ENCODE measurements at regions not wholly inside any gene's neighbourhood (a gene's known extent, or its start where the extent isn't known, plus 50 kb on each side); places are given as distances from the start of the nearest gene placed in this dataset.
A peak's percentile ranks its signal among the peaks of the same experiment; 100 is the strongest.

DNA sequence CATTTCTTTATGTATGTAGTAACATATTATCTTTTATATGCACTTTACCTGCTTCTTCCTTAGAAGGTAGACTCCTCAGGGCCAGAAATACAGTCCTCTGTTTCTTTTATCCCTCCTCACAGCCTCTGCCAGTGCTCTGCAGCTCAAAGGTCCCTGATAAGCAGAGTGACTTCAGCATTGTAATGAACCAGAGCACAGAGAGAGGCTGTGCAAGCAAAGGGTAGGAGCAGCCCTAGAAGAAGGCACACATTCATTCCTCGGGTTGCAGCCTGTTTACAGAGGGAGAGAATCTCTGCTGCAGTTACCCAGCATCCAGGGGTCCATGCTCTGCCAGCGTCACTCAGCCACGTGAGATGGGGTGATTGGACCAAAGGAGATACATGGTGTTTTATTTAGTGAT lies 101.1 kb downstream of the RHOU start:
- H3K27ac ChIP-seq: no peak overlapping the region
- peaks cover 15 to 16% of the 10 kb centered on the region in 2 donors for H3K4me1 ChIP-seq (replicated peaks in 1 of 2)
- TF ChIP-seq POLR2A (IDR thresholded peaks at IDR 0.05): no peak
- TF ChIP-seq, protein P1, sequence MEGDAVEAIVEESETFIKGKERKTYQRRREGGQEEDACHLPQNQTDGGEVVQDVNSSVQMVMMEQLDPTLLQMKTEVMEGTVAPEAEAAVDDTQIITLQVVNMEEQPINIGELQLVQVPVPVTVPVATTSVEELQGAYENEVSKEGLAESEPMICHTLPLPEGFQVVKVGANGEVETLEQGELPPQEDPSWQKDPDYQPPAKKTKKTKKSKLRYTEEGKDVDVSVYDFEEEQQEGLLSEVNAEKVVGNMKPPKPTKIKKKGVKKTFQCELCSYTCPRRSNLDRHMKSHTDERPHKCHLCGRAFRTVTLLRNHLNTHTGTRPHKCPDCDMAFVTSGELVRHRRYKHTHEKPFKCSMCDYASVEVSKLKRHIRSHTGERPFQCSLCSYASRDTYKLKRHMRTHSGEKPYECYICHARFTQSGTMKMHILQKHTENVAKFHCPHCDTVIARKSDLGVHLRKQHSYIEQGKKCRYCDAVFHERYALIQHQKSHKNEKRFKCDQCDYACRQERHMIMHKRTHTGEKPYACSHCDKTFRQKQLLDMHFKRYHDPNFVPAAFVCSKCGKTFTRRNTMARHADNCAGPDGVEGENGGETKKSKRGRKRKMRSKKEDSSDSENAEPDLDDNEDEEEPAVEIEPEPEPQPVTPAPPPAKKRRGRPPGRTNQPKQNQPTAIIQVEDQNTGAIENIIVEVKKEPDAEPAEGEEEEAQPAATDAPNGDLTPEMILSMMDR (IDR thresholded peaks at IDR 0.05): no peak
- DNase-seq: no peak
- 78 to 95% (median 91%) methylated on average over 3 of the region's 3 CpGs for WGBS, 4 donors
- H3K4me3 ChIP-seq: no peak overlapping the region
- H3K27me3 ChIP-seq: no peaks in the 10 kb centered on the region
- intact Hi-C loops (cut with DNase I): no loop called here
- no peaks in the 10 kb centered on the region for H3K36me3 ChIP-seq (replicated peaks in 1 of 2)
- H3K9me3 ChIP-seq (replicated peaks in 1 of 3): no peaks in the 10 kb centered on the region

DNA sequence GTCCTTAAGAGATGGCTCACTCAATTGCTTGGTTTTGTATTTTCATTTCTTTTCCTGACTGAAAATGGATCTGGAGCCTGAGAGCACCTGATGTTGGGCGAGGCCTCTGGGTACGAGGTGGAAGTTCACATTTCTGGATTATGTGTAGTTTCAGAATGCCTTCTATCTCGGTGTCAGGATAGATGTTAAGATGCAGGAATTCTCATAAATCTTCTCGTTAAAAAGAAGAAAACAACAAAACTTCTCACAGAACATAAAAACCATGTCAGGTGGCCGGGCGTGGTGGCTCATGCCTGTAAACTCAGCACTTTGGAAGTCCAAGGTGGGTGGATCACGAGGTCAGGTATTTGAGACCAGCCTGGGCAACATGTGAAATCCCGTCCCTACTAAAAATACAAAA lies 101.8 kb downstream of the RHOU start:
- 88 to 98% (median 94%) methylated on average over 8 of the region's 8 CpGs for WGBS, 4 donors
- intact Hi-C loops (cut with DNase I): no loop called here
- peak overlapping the region in 2 of 5 donors; percentile 86 to 87 for H3K27ac ChIP-seq

DNA sequence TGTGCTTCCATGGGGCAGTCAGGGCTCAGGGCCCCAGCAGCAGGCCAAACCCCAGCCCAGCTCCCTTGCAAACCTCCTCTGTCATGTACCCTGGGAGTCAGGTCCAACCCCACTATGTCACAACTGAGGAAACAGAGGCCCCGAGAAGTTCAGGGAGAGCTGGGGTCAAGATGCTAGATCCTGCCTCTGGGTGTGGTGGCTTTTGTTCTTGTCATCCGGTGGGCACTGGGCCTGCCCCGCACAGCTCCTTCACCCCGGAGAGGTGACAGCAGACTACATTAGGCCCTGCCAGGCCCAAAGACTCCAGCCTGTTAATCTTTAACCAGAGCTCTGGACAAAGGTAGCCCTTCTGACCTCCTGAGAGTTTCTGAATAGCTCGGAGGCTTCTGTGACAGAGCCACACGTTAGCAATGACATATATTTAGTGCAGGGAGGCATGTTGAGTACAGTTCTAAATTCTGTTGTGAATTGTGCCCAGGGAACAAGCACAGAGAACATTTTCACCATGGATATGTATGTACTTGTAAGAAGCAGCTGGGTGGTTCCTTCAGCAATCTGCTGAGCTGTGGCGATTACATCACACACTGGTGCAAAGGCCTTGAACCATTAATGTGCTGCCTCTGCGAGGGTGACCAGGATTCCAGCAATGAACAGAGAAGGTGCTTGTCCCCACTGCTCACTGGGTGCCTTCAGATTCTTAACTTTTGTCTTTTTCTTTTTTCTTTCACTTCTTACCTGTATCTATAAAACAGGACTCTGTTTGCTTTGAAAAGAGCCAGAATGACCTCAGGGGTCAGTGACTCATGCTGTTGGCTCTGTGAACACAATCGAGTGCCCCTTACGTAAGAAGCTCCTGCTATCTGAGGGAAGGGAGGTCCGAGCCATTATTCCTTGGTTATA lies 102.8 kb downstream of the RHOU start:
- Histone ChIP-seq H3K36me3 (replicated peaks in 1 of 2) (no peaks in the 10 kb centered on the region), H3K4me3 (no peak overlapping the region), H3K27ac (peak overlapping the region; percentile 55 to 87 (median 81)), H3K27me3 (no peaks in the 10 kb centered on the region), H3K4me1 (replicated peaks in 1 of 2) (peaks cover 23 to 25% of the 10 kb centered on the region in 2 donors), H3K9me3 (replicated peaks in 1 of 3) (peaks cover 0 to 4% (median 0%) of the 10 kb centered on the region in 3 donors)
- intact Hi-C loops (cut with DNase I): no loop called here
- TF ChIP-seq, protein P1 (IDR thresholded peaks at IDR 0.05): no peak
- TF ChIP-seq POLR2A (IDR thresholded peaks at IDR 0.05): peak in 1 of 2 donors; percentile 13
- DNase-seq: peak; percentile 79 to 93 (median 85)
- WGBS, 4 donors: 15 to 38% (median 32%) methylated on average over 7 to 11 of the region's 11 CpGs

More for the DNA sequence above, 101.8 kb downstream of the RHOU start:
- no peak for TF ChIP-seq POLR2A (IDR thresholded peaks at IDR 0.05)
- TF ChIP-seq, protein P1 (IDR thresholded peaks at IDR 0.05): no peak
- peaks cover 21 to 22% of the 10 kb centered on the region in 2 donors for H3K4me1 ChIP-seq (replicated peaks in 1 of 2)
- no peaks in the 10 kb centered on the region for H3K27me3 ChIP-seq
- H3K4me3 ChIP-seq: no peak overlapping the region
- no peaks in the 10 kb centered on the region for H3K36me3 ChIP-seq (replicated peaks in 1 of 2)
- no peaks in the 10 kb centered on the region for H3K9me3 ChIP-seq (replicated peaks in 1 of 3)
- no peak for DNase-seq

DNA sequence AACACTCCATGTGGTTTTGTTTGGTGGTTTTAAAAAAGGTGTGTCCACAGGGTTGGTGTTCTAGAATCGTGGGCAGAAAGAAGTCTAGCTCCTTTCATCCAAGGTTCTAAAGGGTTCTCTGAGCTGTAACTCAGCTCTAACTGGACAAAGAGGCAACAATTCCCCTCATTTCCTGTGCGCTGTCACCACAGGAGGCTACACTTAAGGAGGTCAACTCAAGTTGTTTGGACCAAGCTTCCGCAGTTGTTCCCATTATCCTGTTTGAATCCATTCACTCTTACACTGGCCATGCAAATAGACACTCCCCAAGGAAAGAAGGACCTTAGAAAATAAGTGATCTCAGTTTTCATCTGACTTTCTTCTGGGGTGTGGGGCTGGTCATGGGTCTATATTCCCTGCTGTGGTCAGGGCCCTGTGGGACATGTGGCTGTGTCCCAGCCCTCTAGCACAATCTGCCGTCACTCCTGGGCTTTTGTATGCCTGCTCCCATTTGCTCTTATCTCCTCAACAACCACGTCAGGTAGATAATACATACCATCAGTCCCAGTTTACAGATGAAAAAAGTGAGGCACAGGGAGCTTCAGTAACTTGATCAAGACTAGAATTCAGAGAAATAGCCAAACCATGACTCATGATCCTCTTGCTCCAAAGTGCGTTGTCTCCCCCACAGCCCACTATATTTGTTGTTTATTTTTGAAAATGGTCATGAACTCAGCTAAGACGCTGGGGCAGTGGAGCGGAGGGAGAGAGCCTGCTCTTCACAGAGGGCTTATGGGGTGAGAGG lies 103.6 kb downstream of the RHOU start:
- intact Hi-C loops (cut with DNase I): no loop called here
- WGBS, 4 donors: 77 to 82% (median 78%) methylated on average over 8 of the region's 8 CpGs

More for the DNA sequence above, 103.6 kb downstream of the RHOU start:
- DNase-seq: no peak
- Histone ChIP-seq H3K27me3 (no peaks in the 10 kb centered on the region), H3K27ac (peak overlapping the region in 4 of 5 donors; percentile 74 to 87 (median 84)), H3K9me3 (replicated peaks in 1 of 3) (peaks cover 0 to 4% (median 0%) of the 10 kb centered on the region in 3 donors), H3K4me1 (replicated peaks in 1 of 2) (peaks cover 23 to 25% of the 10 kb centered on the region in 2 donors), H3K36me3 (replicated peaks in 1 of 2) (no peaks in the 10 kb centered on the region), H3K4me3 (no peak overlapping the region)
- TF ChIP-seq POLR2A (IDR thresholded peaks at IDR 0.05): no peak
- TF ChIP-seq, protein P1 (IDR thresholded peaks at IDR 0.05): peak in 1 of 6 experiments; percentile 2
